GM21737 (cell line): ENCODE measurements at regions not wholly inside any gene's neighbourhood (a gene's known extent, or its start where the extent isn't known, plus 50 kb on each side); places are given as distances from the start of the nearest gene placed in this dataset.

Source experiments
- ATAC-seq: cut with Tn5 transposase; IDR thresholded peaks from one replicate; pipeline ENCODE4 v1.9.1; 2021; ENCODE audit warnings: mild to moderate bottlenecking, moderate library complexity; ENCODE audit not compliant: unreplicated experiment

DNA sequence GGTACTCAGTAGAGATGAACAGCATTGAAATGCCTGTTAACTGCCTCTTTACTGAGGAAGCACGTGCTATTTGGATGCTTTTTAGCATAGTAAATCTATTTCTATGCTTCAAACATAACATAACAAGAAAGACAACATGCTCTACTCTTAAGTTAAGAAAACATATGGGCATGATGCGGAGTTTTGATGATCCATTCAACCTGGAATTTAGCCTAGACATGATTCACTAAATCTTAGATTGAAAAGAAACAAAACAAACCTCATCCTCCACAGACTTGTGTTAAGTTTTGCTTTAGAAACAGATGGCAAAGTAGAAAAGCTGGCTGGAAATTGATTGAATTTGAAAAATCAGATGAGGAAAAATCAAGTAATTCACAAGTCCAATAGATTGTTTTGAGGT lies 593.8 kb downstream of the OLFM4 start:
- no peak for ATAC-seq

DNA sequence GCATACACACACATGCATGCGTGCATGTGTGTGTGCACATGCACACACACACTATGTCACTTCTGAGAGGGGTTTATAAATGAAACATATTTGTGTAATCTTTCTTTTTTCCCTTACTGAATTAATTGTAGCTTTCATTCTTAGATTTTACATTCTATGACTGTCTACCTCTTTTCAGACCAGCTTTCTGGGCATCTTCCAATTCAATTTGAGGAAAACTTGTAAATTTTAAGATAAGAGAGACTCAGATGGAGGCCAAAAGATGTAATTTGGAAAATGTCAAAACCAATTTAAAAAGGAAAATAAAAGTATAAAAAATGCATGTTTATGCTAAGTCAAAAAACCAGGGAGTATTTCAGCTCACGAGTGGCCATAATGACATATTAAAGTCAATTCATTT lies 594.5 kb downstream of the OLFM4 start:
- ATAC-seq, result no peak

- no peak for ATAC-seq
These were observed 602.9 kb downstream of the OLFM4 start for GRCh38 chr13:53631511-53631910.

GRCh38 chr13:53638040-53638439 lies 609.4 kb downstream of the OLFM4 start:
- no peak for ATAC-seq

- ATAC-seq, result no peak
These were observed 613.7 kb downstream of the OLFM4 start for GRCh38 chr13:53642306-53642705.

DNA sequence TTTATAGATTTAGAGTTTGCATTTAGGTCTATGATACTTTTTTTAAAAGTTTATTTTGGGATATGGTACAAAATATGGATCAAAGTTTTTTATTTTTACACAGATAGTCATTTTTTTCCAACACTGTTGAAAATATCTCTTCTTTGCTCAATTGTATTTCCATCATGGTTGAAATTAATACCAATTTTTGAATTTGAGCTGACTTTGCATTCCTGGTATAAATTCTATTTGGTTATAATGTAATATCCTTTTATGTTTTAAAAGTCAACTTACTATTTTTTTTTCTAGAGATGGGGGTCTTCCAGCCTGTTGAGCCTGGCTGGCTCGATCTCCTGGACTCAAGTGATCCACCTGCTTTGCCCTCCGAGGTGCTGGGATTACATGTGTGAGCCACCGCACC lies 620.1 kb downstream of the OLFM4 start:
- ATAC-seq, result no peak

GRCh38 chr13:53672005-53672404 lies 643.4 kb downstream of the OLFM4 start:
- ATAC-seq, result no peak

- no peak for ATAC-seq
These were observed 654.5 kb downstream of the OLFM4 start for GRCh38 chr13:53683146-53683545.

DNA sequence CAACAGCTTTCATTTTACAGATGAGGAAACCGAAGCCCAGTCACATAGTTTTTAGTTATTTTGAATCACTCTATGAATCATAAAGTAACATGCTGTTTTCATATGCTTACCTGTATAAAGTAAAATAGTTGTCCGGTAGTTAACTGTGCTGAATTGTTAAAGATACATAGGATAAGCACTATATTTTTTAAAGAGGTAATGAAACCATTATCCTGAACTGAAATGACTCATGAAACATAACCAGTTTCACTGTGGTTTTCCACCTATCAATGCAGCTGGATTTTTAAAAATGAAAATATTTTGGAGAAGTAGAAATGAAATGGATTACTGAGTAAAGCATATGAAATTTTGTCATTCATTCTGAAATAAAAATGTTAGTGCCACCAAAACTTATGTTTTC lies 655.0 kb downstream of the OLFM4 start:
- no peak for ATAC-seq

DNA sequence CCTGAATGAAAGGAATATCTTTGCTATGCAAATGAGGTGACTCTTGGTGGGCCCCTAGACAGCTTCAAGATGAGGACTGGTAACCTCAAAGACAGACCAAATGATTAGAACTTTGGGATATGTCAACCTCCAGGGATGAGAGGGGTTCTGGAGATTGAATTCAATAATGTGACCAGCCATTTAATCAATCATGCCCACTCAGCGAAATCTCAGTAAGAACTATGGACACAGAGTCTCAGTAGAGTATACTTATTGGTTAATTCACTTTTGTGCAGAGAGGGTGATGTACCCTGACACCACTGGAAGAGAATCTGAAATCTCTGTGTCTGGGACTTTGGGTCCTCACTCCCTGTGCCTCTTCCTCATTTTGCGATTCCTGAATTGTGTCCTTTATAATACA lies 662.8 kb downstream of the OLFM4 start:
- ATAC-seq, result no peak

DNA sequence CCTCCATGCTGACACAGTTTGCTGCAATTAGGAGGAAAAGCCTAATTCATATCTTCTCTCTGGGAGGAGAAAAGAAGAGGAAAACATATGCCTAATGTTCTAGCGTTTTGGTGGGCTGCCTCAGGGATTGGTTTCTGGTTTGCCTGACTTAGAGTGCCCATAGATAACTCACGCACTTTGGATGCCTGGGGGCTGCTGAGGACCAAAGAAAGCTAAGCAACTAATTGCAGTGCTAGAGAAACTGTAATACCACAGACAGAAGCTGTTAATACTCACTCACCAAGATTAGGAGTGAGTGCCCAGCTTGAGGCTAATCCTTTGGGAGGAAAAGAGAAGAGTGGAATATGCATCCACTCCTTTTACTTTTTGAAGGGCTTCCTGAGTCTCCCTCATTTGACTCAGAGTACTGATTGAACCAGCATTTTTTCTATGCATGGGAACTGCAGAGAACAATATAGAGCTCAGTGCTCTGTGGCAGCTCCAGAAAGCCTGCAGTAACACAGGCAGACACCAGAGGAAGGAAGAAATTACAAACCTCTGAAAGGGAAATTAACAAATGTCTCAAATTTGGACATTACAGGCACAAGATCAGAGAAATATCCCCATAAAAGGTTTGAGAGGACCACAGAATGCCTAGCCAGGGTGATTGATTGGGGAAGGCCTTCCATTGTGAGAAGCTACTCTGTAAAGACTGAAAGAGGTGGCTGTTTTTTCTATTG lies 666.4 kb downstream of the OLFM4 start:
- no peak for ATAC-seq

GRCh38 chr13:53703371-53704080 lies 674.9 kb downstream of the OLFM4 start:
- ATAC-seq, result no peak

- ATAC-seq, result no peak
These were observed 690.7 kb downstream of the OLFM4 start for GRCh38 chr13:53719281-53719680.

DNA sequence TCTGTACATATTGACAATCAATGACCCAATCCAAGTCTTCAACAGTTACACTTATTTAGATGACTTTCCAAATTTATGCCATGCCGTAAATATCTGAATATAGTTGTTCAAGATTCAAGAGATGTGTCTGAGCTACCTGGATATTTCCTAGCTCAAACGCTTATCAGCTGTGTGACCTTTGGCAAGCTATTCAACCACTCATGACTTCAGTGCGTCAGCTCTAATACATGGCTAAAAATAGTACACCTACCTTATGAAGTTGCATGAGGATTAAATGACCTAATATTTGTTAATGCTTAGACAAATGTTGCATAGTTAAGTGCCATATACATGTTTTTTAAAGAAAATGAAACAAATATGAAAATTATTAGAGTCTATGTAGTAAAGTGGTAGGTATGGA lies 704.1 kb downstream of the OLFM4 start:
- ATAC-seq, result no peak

DNA sequence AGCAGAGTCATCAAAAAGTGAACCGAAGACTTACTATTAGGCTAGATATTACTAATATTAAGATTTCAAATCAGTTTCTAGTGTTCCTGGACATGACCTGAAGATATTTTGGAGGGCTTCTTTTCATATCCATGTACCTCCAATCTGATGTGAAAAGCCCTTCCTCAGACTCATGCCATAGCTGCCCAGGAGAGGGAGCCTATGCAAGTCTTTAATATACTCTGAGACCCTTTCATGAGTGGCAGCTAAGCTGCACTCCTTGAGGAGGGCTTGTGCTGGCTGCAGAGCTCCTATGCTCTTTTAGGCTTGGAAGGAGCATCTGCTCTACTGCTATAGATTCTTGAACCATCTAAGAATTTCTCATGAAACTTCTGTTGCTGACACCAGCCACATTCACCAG lies 715.3 kb downstream of the OLFM4 start:
- no peak for ATAC-seq

- no peak for ATAC-seq
These were observed 719.2 kb downstream of the OLFM4 start for GRCh38 chr13:53747825-53748224.

DNA sequence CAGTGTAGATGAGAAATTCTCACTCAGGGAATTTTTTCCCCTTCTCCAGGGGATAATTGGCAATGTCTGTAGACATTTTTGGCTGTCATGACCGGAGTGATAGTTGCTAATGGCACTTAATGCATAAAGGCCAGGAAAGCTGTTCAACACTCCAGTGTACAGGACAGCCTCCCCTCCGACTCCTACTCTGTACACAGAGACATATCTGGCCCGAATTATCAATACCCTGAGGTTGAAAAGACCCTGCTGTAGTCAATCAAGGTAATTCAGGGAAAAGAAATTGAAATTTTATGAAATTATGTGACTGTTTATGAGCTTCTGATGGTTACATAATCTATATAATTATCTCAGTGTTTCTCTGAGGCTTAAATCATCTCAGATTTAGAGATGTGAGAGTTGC lies 720.7 kb downstream of the OLFM4 start:
- no peak for ATAC-seq

GRCh38 chr13:53759016-53759415 lies 730.4 kb downstream of the OLFM4 start:
- no peak for ATAC-seq

DNA sequence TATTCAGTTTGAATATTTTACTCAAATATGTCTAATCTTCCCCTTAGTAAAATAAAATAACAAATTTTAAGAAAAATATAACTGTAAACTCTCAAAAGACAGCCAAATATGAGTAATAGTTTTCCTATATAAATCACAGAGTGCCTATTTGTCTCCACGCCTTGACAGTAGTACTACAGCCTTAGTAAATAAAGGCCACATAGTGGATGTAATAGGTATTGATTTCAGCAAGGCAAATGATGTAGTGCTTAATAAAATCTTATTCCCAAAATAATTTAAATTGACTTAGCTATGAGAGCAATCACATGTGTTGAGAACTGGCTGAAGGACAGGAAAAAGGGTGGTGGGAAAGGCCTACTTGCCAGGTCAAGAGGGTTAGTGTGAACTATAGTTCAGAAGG lies 747.2 kb downstream of the OLFM4 start:
- no peak for ATAC-seq

- ATAC-seq, result no peak
These were observed 750.3 kb downstream of the OLFM4 start for GRCh38 chr13:53778937-53779336.

- ATAC-seq, result no peak
These were observed 753.3 kb downstream of the OLFM4 start for GRCh38 chr13:53781941-53782340.

- no peak for ATAC-seq
These were observed 753.9 kb downstream of the OLFM4 start for GRCh38 chr13:53782488-53782961.

GRCh38 chr13:53783471-53783870 lies 754.9 kb downstream of the OLFM4 start:
- ATAC-seq, result no peak
